Epidermal melanocyte (primary cell): ENCODE measurements at regions not wholly inside any gene's neighbourhood (a gene's known extent, or its start where the extent isn't known, plus 50 kb on each side); places are given as distances from the start of the nearest gene placed in this dataset.

Experiments used
- DNase-seq: peaks from one replicate; pipeline ENCODE4 v3.0.0; 2011; ENCODE audit warnings: low spot score; ENCODE audit not compliant: insufficient read length

GRCh38 chr2:196384729-196385128 is 213.4 kb upstream of the STK17B start:
- no peak for DNase-seq

- DNase-seq, result no peak
These were observed 218.3 kb upstream of the STK17B start for GRCh38 chr2:196389670-196390069.

- DNase-seq, result no peak
These were observed 219.1 kb upstream of the STK17B start for GRCh38 chr2:196390243-196391148.

- DNase-seq, result no peak
These were observed 219.7 kb upstream of the STK17B start for GRCh38 chr2:196391149-196391479.

- DNase-seq, result no peak
These were observed 227.7 kb upstream of the STK17B start for GRCh38 chr2:196399096-196399495.

- DNase-seq, result peak; percentile 36
These were observed 228.6 kb upstream of the STK17B start for GRCh38 chr2:196399722-196400691.

GRCh38 chr2:196403471-196403870 is 232.1 kb upstream of the STK17B start:
- no peak for DNase-seq

- DNase-seq, result no peak
These were observed 232.9 kb upstream of the STK17B start for GRCh38 chr2:196404276-196404675.

- DNase-seq, result no peak
These were observed 231.7 kb upstream of the CCDC150 start for GRCh38 chr2:196407675-196408264.

GRCh38 chr2:196409376-196409775 is 230.1 kb upstream of the CCDC150 start:
- no peak for DNase-seq

- no peak for DNase-seq
These were observed 229.5 kb upstream of the CCDC150 start for GRCh38 chr2:196410008-196410407.

GRCh38 chr2:196413821-196414274 is 225.7 kb upstream of the CCDC150 start:
- no peak for DNase-seq

- DNase-seq, result no peak
These were observed 224.1 kb upstream of the CCDC150 start for GRCh38 chr2:196415384-196415783.

- DNase-seq, result no peak
These were observed 219.4 kb upstream of the CCDC150 start for GRCh38 chr2:196420143-196420542.

GRCh38 chr2:196421880-196422279 is 217.6 kb upstream of the CCDC150 start:
- DNase-seq, result no peak

- no peak for DNase-seq
These were observed 217.2 kb upstream of the CCDC150 start for GRCh38 chr2:196422361-196422760.

- DNase-seq, result no peak
These were observed 213.4 kb upstream of the CCDC150 start for GRCh38 chr2:196426122-196426521.

GRCh38 chr2:196427986-196428634 is 211.4 kb upstream of the CCDC150 start:
- DNase-seq, result no peak

- no peak for DNase-seq
These were observed 208.4 kb upstream of the CCDC150 start for GRCh38 chr2:196431076-196431475.

GRCh38 chr2:196431957-196432356 is 207.6 kb upstream of the CCDC150 start:
- DNase-seq, result no peak

- no peak for DNase-seq
These were observed 206.4 kb upstream of the CCDC150 start for GRCh38 chr2:196433116-196433515.
